AG04449 (cell line): ENCODE measurements at regions not wholly inside any gene's neighbourhood (a gene's known extent, or its start where the extent isn't known, plus 50 kb on each side); places are given as distances from the start of the nearest gene placed in this dataset.

ENCODE experiments used
- CTCF ChIA-PET: fragments of 350-600 bp; formaldehyde crosslinking; extraction: SDS; loops from one replicate; lab custom pipeline; 2021; ENCODE audit warnings: antibody characterized with exemption; lab: Yijun Ruan, JAX
- POLR2A ChIA-PET: fragments of 400-600, 350-600 bp; formaldehyde crosslinking; extraction: SDS; loops from one replicate; lab custom pipeline; 2020; ENCODE audit warnings: antibody characterized with exemption, inconsistent platforms; lab: Yijun Ruan, JAX
- DNase-seq: peaks from one replicate; pipeline ENCODE4 v3.0.0-alpha.2; 2010; ENCODE audit warnings: low read depth, low spot score
- H3K4me3 ChIP-seq: 2 replicates; pipeline ENCODE4 v1.5.1; 2011; ENCODE audit warnings: low read depth, mild to moderate bottlenecking, control low read depth, low read length
- TF ChIP-seq, protein P1 (sequence below): IDR thresholded peaks from one replicate; pipeline ENCODE4 v1.5.1; 2011; ENCODE audit warnings: mild to moderate bottlenecking, moderate library complexity, low read length, control low read depth, inconsistent platforms; ENCODE audit not compliant: insufficient read depth; ENCODE audit errors: missing control alignments

DNA sequence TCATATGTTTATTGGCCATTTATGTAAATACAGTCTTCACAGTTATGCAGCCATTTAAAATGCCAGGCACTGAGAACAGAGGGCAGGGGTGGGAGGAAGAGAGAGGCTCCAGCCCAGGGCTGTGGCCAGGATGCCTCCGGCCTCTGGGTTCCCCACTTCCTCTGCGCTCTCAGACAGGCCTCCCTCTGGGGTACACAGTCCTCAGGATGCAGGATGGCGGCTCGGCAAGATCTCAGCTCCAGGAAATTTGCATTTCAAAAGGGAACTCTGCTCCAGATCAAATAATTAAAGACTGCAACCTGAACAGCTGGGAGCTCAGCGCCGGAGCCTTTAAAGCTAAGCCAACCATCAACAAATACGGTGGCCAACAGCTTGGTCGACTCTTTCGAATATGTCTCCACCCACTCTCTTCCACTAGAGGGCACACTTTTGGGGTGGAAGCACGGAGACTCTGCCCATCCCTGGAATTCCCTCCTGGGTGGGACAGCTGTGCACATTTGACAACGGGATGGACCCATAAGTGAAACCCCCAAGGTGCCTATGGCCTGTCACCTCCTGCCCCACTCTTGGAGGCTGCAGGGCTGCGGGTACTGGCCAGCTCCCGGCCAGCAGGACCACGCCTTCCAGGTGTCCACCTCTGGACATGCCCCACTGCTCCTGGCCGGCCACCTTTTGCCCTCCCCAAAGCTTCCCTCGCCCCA, 1044.7 kb downstream of the BRD1 start:
- TF ChIP-seq, protein P1, sequence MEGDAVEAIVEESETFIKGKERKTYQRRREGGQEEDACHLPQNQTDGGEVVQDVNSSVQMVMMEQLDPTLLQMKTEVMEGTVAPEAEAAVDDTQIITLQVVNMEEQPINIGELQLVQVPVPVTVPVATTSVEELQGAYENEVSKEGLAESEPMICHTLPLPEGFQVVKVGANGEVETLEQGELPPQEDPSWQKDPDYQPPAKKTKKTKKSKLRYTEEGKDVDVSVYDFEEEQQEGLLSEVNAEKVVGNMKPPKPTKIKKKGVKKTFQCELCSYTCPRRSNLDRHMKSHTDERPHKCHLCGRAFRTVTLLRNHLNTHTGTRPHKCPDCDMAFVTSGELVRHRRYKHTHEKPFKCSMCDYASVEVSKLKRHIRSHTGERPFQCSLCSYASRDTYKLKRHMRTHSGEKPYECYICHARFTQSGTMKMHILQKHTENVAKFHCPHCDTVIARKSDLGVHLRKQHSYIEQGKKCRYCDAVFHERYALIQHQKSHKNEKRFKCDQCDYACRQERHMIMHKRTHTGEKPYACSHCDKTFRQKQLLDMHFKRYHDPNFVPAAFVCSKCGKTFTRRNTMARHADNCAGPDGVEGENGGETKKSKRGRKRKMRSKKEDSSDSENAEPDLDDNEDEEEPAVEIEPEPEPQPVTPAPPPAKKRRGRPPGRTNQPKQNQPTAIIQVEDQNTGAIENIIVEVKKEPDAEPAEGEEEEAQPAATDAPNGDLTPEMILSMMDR, result no peak
- no peak overlapping the region for H3K4me3 ChIP-seq
- no peak for DNase-seq
- ChIA-PET POLR2A (no interaction called here), CTCF (no interaction called here)

DNA sequence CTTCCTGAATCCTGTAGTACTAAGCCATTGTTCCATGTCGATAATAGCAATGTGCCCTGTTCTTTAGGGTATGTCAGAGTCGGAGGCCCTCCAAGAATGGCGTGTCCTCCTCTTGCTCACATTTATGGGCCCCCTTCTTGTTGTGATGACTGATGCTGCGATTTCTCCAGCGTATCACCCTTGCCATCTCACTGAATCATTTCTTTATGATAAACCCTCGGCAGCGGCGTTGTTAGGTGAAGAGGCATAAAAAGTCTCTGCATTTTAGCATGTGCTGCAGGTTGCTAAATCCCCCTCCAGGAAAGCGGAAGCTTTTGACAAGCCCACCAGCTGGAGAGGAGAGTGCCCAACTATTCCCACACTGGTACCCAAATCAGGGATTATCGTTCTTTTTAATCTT, 1045.3 kb downstream of the BRD1 start:
- no peak overlapping the region for H3K4me3 ChIP-seq
- CTCF ChIA-PET, result no interaction called here
- no peak for DNase-seq
- POLR2A ChIA-PET, result no interaction called here
- TF ChIP-seq, protein P1, result no peak

DNA sequence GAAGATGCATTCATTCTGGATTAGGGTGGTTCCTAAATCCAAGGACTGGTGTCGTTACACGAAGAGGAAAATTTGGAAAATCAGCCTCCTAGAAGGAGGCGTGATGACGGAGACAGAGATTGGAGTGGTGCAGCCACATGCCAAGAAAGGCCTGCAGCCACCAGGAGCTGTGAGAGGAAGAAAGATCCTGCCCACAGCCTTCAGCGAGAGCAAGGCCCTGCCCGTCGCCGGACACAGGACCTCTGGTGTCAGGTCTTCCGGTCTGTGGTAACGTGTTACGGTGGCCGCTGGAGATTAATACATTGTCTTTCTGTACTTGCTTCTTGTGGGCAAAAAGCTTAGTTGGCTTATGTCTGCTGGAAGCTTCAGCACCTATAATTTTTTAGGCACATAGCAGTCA, 1045.8 kb downstream of the BRD1 start:
- TF ChIP-seq, protein P1, result no peak
- H3K4me3 ChIP-seq, result no peak overlapping the region
- ChIA-PET POLR2A (no interaction called here), CTCF (no interaction called here)
- no peak for DNase-seq

DNA sequence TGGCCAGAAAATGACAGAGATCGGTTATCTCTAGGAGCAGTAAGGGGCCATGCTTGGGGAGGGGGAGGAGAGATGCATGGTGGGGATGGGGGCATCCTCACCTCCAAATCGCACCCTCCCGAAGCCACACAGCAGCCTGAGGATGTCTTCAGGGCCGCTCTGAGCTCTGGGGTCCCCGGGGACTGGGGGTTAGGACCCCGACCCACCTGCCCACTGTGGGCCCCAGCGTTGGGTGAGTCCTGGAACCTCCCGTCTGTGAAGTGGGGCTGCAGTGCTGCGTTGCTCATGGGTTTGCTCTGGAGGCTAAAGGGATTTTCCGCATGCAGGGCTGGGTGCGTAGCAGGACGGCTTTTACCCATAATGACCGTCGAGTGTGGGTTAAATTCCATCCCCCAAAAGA, 1046.3 kb downstream of the BRD1 start:
- CTCF ChIA-PET, result no interaction called here
- TF ChIP-seq, protein P1, result no peak
- POLR2A ChIA-PET, result no interaction called here
- DNase-seq, result no peak
- no peak overlapping the region for H3K4me3 ChIP-seq

DNA sequence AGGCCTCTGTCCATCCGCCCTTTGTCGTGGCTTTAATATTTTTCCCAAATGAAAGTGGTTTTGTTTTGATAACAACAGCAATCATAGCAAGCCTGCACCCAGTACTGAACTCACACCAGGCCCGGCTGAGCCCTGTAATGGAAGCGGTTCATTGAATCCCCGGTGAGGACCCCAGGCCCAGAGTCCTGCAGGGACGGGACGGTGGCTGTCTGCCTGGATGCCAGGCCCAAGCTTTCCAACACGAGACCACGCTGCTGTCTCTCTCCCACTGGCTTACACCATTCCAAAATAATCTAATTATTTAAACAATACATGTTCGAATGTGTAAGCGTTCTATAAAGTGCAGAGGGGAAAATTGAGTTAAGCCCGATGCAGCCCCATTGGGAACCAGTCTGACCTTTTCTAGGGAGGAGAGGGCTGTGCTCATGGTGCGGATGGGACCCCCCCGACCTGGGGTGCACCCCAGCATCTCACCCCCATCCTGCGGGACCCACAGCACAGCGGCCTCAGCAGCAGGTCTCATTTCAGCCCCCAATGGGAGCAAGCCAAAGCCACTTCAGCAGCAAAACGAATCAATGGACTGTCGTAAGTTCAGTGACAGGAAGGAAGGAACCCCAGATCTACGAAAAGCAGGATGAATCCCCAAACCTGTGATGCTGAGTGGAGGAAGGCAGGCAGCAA, 1046.9 kb downstream of the BRD1 start:
- ChIA-PET CTCF (no interaction called here), POLR2A (no interaction called here)
- TF ChIP-seq, protein P1, result no peak
- no peak for DNase-seq
- no peak overlapping the region for H3K4me3 ChIP-seq

DNA sequence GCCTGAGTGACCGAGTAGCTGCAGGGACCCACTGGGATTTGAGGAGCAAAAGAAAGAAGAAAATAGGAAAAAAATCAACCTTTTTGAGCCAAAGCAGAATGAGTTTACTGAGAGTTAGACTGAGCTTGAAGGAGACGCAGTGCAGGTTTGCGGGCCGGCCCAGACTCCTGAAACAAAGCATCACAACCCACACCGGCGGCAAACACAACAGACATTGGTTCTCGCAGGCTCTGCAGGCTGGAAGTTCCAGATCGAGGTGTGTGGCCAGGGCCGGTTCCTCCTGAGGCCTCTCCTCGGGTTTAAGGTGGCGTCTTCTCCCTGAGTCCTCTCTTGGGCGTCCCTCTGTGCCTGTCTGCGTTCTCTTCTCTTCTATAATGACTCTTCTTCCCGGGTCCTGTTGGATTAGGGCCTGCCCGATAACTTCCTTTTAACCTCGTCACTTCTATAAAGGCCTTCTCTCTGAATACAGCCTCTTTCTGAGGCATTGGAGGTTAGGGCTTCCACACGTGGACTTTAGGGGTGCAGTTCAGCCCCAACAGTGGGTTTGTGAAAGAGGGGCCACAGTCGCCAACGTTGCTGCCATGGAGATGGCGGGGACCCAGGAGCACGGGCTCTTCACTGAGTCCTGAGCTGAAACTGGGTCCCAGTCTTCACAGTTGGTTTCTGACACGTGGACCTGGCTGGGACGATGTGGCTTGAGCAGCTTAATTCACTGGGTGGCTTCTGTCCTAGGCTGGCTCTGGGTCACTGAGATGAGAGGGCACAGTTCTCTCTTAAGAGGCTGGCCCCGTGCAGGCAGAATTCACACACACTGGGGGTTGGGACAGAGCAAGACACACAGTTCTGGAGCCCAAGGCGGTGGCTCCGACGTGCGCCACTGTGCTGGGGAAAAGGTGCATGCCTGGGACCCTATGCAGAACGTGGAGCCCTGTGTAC, 1047.7 kb downstream of the BRD1 start:
- ChIA-PET CTCF (no interaction called here), POLR2A (no interaction called here)
- no peak overlapping the region for H3K4me3 ChIP-seq
- TF ChIP-seq, protein P1, result no peak
- no peak for DNase-seq
